HL-60 (cell line): ENCODE measurements at regions not wholly inside any gene's neighbourhood (a gene's known extent, or its start where the extent isn't known, plus 50 kb on each side); places are given as distances from the start of the nearest gene placed in this dataset.

Experiments used
- SPI1 ChIP-seq: IDR thresholded peaks from 2 replicates; pipeline ENCODE4 v1.6.1; 2012; ENCODE audit warnings: low read depth, mild to moderate bottlenecking, borderline replicate concordance
- TF ChIP-seq, protein P1 (sequence below): IDR thresholded peaks from one replicate; pipeline ENCODE4 v1.5.1; 2011; ENCODE audit warnings: low read length, control low read depth, inconsistent platforms; ENCODE audit not compliant: insufficient read depth

DNA sequence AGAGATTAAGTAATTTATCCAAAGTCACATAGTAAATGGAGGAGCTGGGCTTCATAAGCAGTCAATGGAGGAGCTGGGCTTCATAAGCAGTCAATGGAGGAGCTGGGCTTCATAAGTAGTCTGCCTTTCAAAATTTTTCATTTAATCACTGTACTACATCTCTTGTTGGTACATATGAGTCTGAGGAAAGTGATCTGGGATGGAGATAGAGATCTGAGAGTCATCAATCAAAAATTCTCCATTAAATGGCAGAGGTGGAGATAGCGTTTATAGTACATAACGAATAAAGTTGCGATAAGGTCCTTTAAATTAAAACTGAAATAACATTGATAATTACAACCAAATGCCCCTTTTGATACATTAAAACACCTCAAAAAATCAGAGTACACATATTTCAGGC lies 189.3 kb downstream of the KLF5 start:
- TF ChIP-seq, protein P1, sequence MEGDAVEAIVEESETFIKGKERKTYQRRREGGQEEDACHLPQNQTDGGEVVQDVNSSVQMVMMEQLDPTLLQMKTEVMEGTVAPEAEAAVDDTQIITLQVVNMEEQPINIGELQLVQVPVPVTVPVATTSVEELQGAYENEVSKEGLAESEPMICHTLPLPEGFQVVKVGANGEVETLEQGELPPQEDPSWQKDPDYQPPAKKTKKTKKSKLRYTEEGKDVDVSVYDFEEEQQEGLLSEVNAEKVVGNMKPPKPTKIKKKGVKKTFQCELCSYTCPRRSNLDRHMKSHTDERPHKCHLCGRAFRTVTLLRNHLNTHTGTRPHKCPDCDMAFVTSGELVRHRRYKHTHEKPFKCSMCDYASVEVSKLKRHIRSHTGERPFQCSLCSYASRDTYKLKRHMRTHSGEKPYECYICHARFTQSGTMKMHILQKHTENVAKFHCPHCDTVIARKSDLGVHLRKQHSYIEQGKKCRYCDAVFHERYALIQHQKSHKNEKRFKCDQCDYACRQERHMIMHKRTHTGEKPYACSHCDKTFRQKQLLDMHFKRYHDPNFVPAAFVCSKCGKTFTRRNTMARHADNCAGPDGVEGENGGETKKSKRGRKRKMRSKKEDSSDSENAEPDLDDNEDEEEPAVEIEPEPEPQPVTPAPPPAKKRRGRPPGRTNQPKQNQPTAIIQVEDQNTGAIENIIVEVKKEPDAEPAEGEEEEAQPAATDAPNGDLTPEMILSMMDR, result no peak
- no peak for TF ChIP-seq SPI1
